ENCODE measurements at regions not wholly inside any gene's neighbourhood (a gene's known extent, or its start where the extent isn't known, plus 50 kb on each side); places are given as distances from the start of the nearest gene placed in this dataset.

GRCh38 chr6:165220045-165220444 is 89.4 kb downstream of the C6orf118 start:
- Histone ChIP-seq H3K4me3 (no peak overlapping the region), H3K27ac (no peak overlapping the region), H3K9me3 (no peaks in the 10 kb centered on the region), H3K27me3 (no peaks in the 10 kb centered on the region), H3K36me3 (no peaks in the 10 kb centered on the region), H3K4me1 (no peaks in the 10 kb centered on the region)
- no peak for TF ChIP-seq POLR2A (IDR thresholded peaks at IDR 0.05)
- TF ChIP-seq CTCF (IDR thresholded peaks at IDR 0.05), result no peak
- 28% methylated on average over 5 of the region's 5 CpGs for WGBS
- DNase-seq (ENCODE audit: low spot score in 2 of 2), result no peak

GRCh38 chr6:165219629-165220028 is 89.8 kb downstream of the C6orf118 start:
- DNase-seq (ENCODE audit: low spot score in 2 of 2), result no peak
- Histone ChIP-seq H3K4me3 (no peak overlapping the region), H3K27ac (no peak overlapping the region), H3K27me3 (no peaks in the 10 kb centered on the region), H3K9me3 (no peaks in the 10 kb centered on the region), H3K36me3 (no peaks in the 10 kb centered on the region), H3K4me1 (no peaks in the 10 kb centered on the region)
- TF ChIP-seq POLR2AphosphoS5 (IDR thresholded peaks at IDR 0.05), result no peak
- no peak for TF ChIP-seq EP300 (IDR thresholded peaks at IDR 0.05)
- no peak for TF ChIP-seq POLR2A (IDR thresholded peaks at IDR 0.05)
- TF ChIP-seq CTCF (IDR thresholded peaks at IDR 0.05), result no peak
- 44% methylated on average over 4 of the region's 4 CpGs for WGBS

- 51% methylated on average over 3 of the region's 3 CpGs for WGBS
- Histone ChIP-seq H3K4me1 (no peaks in the 10 kb centered on the region), H3K27ac (no peak overlapping the region), H3K36me3 (no peaks in the 10 kb centered on the region), H3K27me3 (no peaks in the 10 kb centered on the region), H3K4me3 (no peak overlapping the region), H3K9me3 (peaks cover 5% of the 10 kb centered on the region)
- no peak for DNase-seq (ENCODE audit: low spot score in 2 of 2)
- TF ChIP-seq EP300 (IDR thresholded peaks at IDR 0.05) (no peak), POLR2AphosphoS5 (IDR thresholded peaks at IDR 0.05) (no peak), POLR2A (IDR thresholded peaks at IDR 0.05) (no peak)
Observed at GRCh38 chr6:165218829-165219228, 90.6 kb downstream of the C6orf118 start.

- DNase-seq (ENCODE audit: low spot score in 2 of 2), result no peak
- Histone ChIP-seq H3K4me3 (no peak overlapping the region), H3K27ac (no peak overlapping the region), H3K27me3 (no peaks in the 10 kb centered on the region), H3K36me3 (no peaks in the 10 kb centered on the region), H3K4me1 (no peaks in the 10 kb centered on the region), H3K9me3 (no peaks in the 10 kb centered on the region)
- 92% methylated on average over 2 of the region's 2 CpGs for WGBS
- TF ChIP-seq CTCF (IDR thresholded peaks at IDR 0.05) (no peak), POLR2A (IDR thresholded peaks at IDR 0.05) (no peak), EP300 (IDR thresholded peaks at IDR 0.05) (no peak), POLR2AphosphoS5 (IDR thresholded peaks at IDR 0.05) (no peak)
Observed at GRCh38 chr6:165206798-165207197, 102.6 kb downstream of the C6orf118 start.

GRCh38 chr6:165205632-165206031 is 103.8 kb downstream of the C6orf118 start:
- TF ChIP-seq POLR2AphosphoS5 (IDR thresholded peaks at IDR 0.05), result no peak
- H3K4me3 ChIP-seq, result no peak overlapping the region
- H3K4me1 ChIP-seq, result no peaks in the 10 kb centered on the region
- no peaks in the 10 kb centered on the region for H3K36me3 ChIP-seq
- 58% methylated on average over 2 of the region's 2 CpGs for WGBS
- H3K9me3 ChIP-seq, result no peaks in the 10 kb centered on the region
- no peak overlapping the region for H3K27ac ChIP-seq
- H3K27me3 ChIP-seq, result no peaks in the 10 kb centered on the region
- DNase-seq (ENCODE audit: low spot score in 2 of 2), result no peak

GRCh38 chr6:165204807-165205545 is 104.4 kb downstream of the C6orf118 start:
- Histone ChIP-seq H3K27ac (no peak overlapping the region), H3K27me3 (no peaks in the 10 kb centered on the region), H3K4me3 (no peak overlapping the region), H3K9me3 (no peaks in the 10 kb centered on the region), H3K4me1 (no peaks in the 10 kb centered on the region), H3K36me3 (no peaks in the 10 kb centered on the region)
- TF ChIP-seq CTCF (IDR thresholded peaks at IDR 0.05) (no peak), EP300 (IDR thresholded peaks at IDR 0.05) (no peak), POLR2AphosphoS5 (IDR thresholded peaks at IDR 0.05) (no peak)
- WGBS, result 60% methylated on average over 2 of the region's 2 CpGs
- DNase-seq (ENCODE audit: low spot score in 2 of 2), result no peak
